ENCODE measurements at regions not wholly inside any gene's neighbourhood (a gene's known extent, or its start where the extent isn't known, plus 50 kb on each side); places are given as distances from the start of the nearest gene placed in this dataset.

DNA sequence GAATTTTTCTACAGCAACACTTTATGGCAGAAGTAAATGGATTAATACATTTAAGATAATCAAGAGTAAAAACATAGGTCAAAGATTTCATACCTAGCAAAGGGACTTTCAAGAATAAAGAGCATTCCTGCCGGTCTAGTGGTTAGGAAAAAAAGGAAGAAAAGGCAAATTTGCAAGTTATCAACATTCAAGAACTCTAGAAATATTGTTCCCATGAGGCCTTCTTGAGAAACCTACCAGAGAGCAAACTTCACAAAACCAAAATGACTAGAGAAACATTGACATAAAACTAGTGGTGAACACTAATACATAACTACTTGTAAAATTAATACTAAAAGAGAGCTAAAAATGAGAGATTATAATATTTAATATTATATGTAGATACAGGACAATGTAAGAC, 320.2 kb upstream of the RGMB start:
- Histone ChIP-seq H3K27me3 (ENCODE audit: control insufficient read depth in 4 of 4, insufficient read depth in 4 of 4, low read length in 3 of 4) (no peaks in the 10 kb centered on the region), H3K27ac (ENCODE audit: low read depth in 1 of 2, low read length in 2 of 2) (no peak overlapping the region), H3K9me3 (ENCODE audit: control insufficient read depth in 4 of 4, low read length in 3 of 4) (no peaks in the 10 kb centered on the region), H3K4me1 (ENCODE audit: control insufficient read depth in 4 of 4, insufficient read depth in 4 of 4, low read length in 3 of 4) (no peaks in the 10 kb centered on the region), H3K36me3 (ENCODE audit: control insufficient read depth in 4 of 4, insufficient read depth in 3 of 4, low read depth in 1 of 4, low read length in 3 of 4) (no peaks in the 10 kb centered on the region), H3K9ac (ENCODE audit: low read depth in 1 of 2, low read length in 2 of 2) (no peak overlapping the region), H3K4me3 (ENCODE audit: low read depth in 1 of 3, low read length in 3 of 3) (no peak overlapping the region)
- TF ChIP-seq, protein P1, sequence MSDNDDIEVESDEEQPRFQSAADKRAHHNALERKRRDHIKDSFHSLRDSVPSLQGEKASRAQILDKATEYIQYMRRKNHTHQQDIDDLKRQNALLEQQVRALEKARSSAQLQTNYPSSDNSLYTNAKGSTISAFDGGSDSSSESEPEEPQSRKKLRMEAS (IDR thresholded peaks at IDR 0.05), result no peak
- TF ChIP-seq YY1 (IDR thresholded peaks at IDR 0.05), result no peak
- no peak for TF ChIP-seq RAD21 (IDR thresholded peaks at IDR 0.05)
- TF ChIP-seq, protein P2, sequence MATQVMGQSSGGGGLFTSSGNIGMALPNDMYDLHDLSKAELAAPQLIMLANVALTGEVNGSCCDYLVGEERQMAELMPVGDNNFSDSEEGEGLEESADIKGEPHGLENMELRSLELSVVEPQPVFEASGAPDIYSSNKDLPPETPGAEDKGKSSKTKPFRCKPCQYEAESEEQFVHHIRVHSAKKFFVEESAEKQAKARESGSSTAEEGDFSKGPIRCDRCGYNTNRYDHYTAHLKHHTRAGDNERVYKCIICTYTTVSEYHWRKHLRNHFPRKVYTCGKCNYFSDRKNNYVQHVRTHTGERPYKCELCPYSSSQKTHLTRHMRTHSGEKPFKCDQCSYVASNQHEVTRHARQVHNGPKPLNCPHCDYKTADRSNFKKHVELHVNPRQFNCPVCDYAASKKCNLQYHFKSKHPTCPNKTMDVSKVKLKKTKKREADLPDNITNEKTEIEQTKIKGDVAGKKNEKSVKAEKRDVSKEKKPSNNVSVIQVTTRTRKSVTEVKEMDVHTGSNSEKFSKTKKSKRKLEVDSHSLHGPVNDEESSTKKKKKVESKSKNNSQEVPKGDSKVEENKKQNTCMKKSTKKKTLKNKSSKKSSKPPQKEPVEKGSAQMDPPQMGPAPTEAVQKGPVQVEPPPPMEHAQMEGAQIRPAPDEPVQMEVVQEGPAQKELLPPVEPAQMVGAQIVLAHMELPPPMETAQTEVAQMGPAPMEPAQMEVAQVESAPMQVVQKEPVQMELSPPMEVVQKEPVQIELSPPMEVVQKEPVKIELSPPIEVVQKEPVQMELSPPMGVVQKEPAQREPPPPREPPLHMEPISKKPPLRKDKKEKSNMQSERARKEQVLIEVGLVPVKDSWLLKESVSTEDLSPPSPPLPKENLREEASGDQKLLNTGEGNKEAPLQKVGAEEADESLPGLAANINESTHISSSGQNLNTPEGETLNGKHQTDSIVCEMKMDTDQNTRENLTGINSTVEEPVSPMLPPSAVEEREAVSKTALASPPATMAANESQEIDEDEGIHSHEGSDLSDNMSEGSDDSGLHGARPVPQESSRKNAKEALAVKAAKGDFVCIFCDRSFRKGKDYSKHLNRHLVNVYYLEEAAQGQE (IDR thresholded peaks at IDR 0.05), result no peak
- no peak for TF ChIP-seq HNF4A (conservative IDR thresholded peaks at IDR 0.05)
- TF ChIP-seq GABPA (IDR thresholded peaks at IDR 0.05 in 1 of 2, conservative IDR thresholded peaks at IDR 0.05 in 1 of 2), result no peak
- no peak for TF ChIP-seq RXRA (IDR thresholded peaks at IDR 0.05)
- no peak for TF ChIP-seq JUND (IDR thresholded peaks at IDR 0.05)
- TF ChIP-seq FOXA2 (IDR thresholded peaks at IDR 0.05), result no peak
- TF ChIP-seq FOXA1 (IDR thresholded peaks at IDR 0.05), result no peak
- no peak for TF ChIP-seq SP1 (IDR thresholded peaks at IDR 0.05)
- WGBS, result 52% methylated on average over 1 of the region's 1 CpG
- no peak for DNase-seq (ENCODE audit: low spot score)

DNA sequence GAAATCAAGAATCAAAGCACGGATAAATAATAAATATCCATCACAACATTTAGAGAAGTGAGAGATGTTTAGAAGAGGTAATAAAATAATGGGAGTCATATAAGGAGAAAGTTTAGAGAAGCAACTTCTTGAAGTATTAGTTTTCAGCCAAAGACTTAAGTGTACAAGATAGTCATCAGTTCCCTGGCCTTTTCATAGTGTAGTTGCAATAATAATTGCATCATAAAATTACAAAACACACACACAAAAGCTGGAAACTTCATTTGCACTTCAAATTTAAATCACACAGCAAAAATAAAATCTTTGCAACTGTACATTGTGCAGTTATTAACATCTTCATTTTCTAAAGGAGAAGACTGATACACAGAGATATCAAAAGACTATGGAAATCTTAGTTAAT, 319.1 kb upstream of the RGMB start:
- Histone ChIP-seq H3K4me3 (ENCODE audit: low read depth in 1 of 3, low read length in 3 of 3) (no peak overlapping the region), H3K4me1 (ENCODE audit: control insufficient read depth in 4 of 4, insufficient read depth in 4 of 4, low read length in 3 of 4) (no peaks in the 10 kb centered on the region), H3K27ac (ENCODE audit: low read depth in 1 of 2, low read length in 2 of 2) (no peak overlapping the region), H3K27me3 (ENCODE audit: control insufficient read depth in 4 of 4, insufficient read depth in 4 of 4, low read length in 3 of 4) (no peaks in the 10 kb centered on the region), H3K9ac (ENCODE audit: low read depth in 1 of 2, low read length in 2 of 2) (no peak overlapping the region), H3K36me3 (ENCODE audit: control insufficient read depth in 4 of 4, insufficient read depth in 3 of 4, low read depth in 1 of 4, low read length in 3 of 4) (no peaks in the 10 kb centered on the region), H3K9me3 (ENCODE audit: control insufficient read depth in 4 of 4, low read length in 3 of 4) (no peaks in the 10 kb centered on the region)
- TF ChIP-seq, protein P1 (IDR thresholded peaks at IDR 0.05), result no peak
- 77% methylated on average over 1 of the region's 1 CpG for WGBS
- no peak for DNase-seq (ENCODE audit: low spot score)

DNA sequence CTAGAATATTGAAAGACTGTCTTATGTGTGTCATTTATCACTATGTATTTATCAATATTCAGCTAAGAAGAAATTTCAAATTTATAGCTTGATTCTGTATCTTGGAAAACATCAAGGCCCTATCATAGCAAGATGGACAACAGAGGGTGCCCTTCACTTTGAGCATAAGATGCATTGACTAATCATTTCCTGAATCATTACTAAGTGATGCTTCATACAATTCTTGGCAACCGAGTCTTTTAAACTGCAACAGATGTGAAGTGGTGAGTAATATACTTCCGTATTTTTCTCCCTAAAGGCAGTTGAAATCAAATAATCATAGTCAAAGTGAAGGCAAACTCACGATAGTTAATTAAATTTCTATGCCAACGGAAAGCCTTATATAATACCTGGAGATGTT, 318.6 kb upstream of the RGMB start:
- no peak for DNase-seq (ENCODE audit: low spot score)
- Histone ChIP-seq H3K27me3 (ENCODE audit: control insufficient read depth in 4 of 4, insufficient read depth in 4 of 4, low read length in 3 of 4) (no peaks in the 10 kb centered on the region), H3K27ac (ENCODE audit: low read depth in 1 of 2, low read length in 2 of 2) (no peak overlapping the region), H3K4me1 (ENCODE audit: control insufficient read depth in 4 of 4, insufficient read depth in 4 of 4, low read length in 3 of 4) (no peaks in the 10 kb centered on the region), H3K9ac (ENCODE audit: low read depth in 1 of 2, low read length in 2 of 2) (no peak overlapping the region), H3K36me3 (ENCODE audit: control insufficient read depth in 4 of 4, insufficient read depth in 3 of 4, low read depth in 1 of 4, low read length in 3 of 4) (no peaks in the 10 kb centered on the region), H3K9me3 (ENCODE audit: control insufficient read depth in 4 of 4, low read length in 3 of 4) (no peaks in the 10 kb centered on the region), H3K4me3 (ENCODE audit: low read depth in 1 of 3, low read length in 3 of 3) (no peak overlapping the region)
- 78% methylated on average over 4 of the region's 4 CpGs for WGBS
- TF ChIP-seq HNF4A (conservative IDR thresholded peaks at IDR 0.05) (no peak), YY1 (IDR thresholded peaks at IDR 0.05) (no peak)

All from liver (tissue), 7 donors.